ENCODE measurements at regions not wholly inside any gene's neighbourhood (a gene's known extent, or its start where the extent isn't known, plus 50 kb on each side); places are given as distances from the start of the nearest gene placed in this dataset.

GRCh38 chr7:25632616-25633015 lies 404.3 kb upstream of the NPVF start:
- WGBS, 2 donors = 77 to 79% methylated on average over 5 of the region's 5 CpGs
- Histone ChIP-seq H3K4me1 (peaks cover 0 to 39% (median 28%) of the 10 kb centered on the region in 4 donors), H3K27me3 (no peaks in the 10 kb centered on the region), H3K9me3 (no peaks in the 10 kb centered on the region), H3K36me3 (no peaks in the 10 kb centered on the region), H3K4me3 (no peak overlapping the region), H3K27ac (peak overlapping the region in 3 of 4 donors; percentile 12 to 62 (median 52))
- intact Hi-C loops (cut with DNase I) = no loop called here
- no peak for DNase-seq
- peak in 2 of 4 donors; percentile 9 to 41 for TF ChIP-seq POLR2AphosphoS5 (IDR thresholded peaks at IDR 0.05)
- no peak for TF ChIP-seq POLR2A (IDR thresholded peaks at IDR 0.05)
- TF ChIP-seq CTCF (IDR thresholded peaks at IDR 0.05) = no peak
- no peak for TF ChIP-seq EP300 (IDR thresholded peaks at IDR 0.05)

GRCh38 chr7:25633426-25634036 lies 405.2 kb upstream of the NPVF start:
- no peaks in the 10 kb centered on the region for H3K27me3 ChIP-seq
- intact Hi-C loops (cut with DNase I) = no loop called here
- H3K27ac ChIP-seq = peak overlapping the region in 2 of 4 donors; percentile 52 to 62
- no peaks in the 10 kb centered on the region for H3K36me3 ChIP-seq
- peaks cover 0 to 48% (median 32%) of the 10 kb centered on the region in 4 donors for H3K4me1 ChIP-seq
- TF ChIP-seq EP300 (IDR thresholded peaks at IDR 0.05) (peak in 3 of 4 donors; percentile 32 to 83 (median 81)), POLR2AphosphoS5 (IDR thresholded peaks at IDR 0.05) (peak; percentile 86 to 99 (median 92)), CTCF (IDR thresholded peaks at IDR 0.05) (no peak)
- DNase-seq = no peak
- no peaks in the 10 kb centered on the region for H3K9me3 ChIP-seq
- 86 to 91% methylated on average over 3 of the region's 3 CpGs for WGBS, 2 donors
- H3K4me3 ChIP-seq = no peak overlapping the region

- no peak for TF ChIP-seq POLR2A (IDR thresholded peaks at IDR 0.05)
- TF ChIP-seq CTCF (IDR thresholded peaks at IDR 0.05) = no peak
- no peak for TF ChIP-seq POLR2AphosphoS5 (IDR thresholded peaks at IDR 0.05)
- WGBS, 2 donors = 89 to 91% methylated on average over 9 of the region's 9 CpGs
- H3K4me3 ChIP-seq = no peak overlapping the region
- intact Hi-C loops (cut with DNase I) = no loop called here
- no peaks in the 10 kb centered on the region for H3K27me3 ChIP-seq
- no peaks in the 10 kb centered on the region for H3K9me3 ChIP-seq
- H3K4me1 ChIP-seq = peaks cover 0 to 50% (median 33%) of the 10 kb centered on the region in 4 donors
- no peak overlapping the region for H3K27ac ChIP-seq
- DNase-seq = no peak
- no peaks in the 10 kb centered on the region for H3K36me3 ChIP-seq
Observed at GRCh38 chr7:25636168-25636567, 407.9 kb upstream of the NPVF start.

- no peaks in the 10 kb centered on the region for H3K9me3 ChIP-seq
- H3K4me3 ChIP-seq = no peak overlapping the region
- peaks cover 0 to 50% (median 33%) of the 10 kb centered on the region in 4 donors for H3K4me1 ChIP-seq
- no peaks in the 10 kb centered on the region for H3K36me3 ChIP-seq
- 60% methylated on average over 4 of the region's 4 CpGs for WGBS, 2 donors
- TF ChIP-seq EP300 (IDR thresholded peaks at IDR 0.05) (no peak), CTCF (IDR thresholded peaks at IDR 0.05) (no peak)
- DNase-seq = no peak
- intact Hi-C loops (cut with DNase I) = no loop called here
- no peaks in the 10 kb centered on the region for H3K27me3 ChIP-seq
- H3K27ac ChIP-seq = no peak overlapping the region
Observed at GRCh38 chr7:25636871-25637283, 408.6 kb upstream of the NPVF start.

GRCh38 chr7:25638068-25638467 lies 409.8 kb upstream of the NPVF start:
- DNase-seq = no peak
- no peaks in the 10 kb centered on the region for H3K27me3 ChIP-seq
- TF ChIP-seq POLR2AphosphoS5 (IDR thresholded peaks at IDR 0.05) (no peak), EP300 (IDR thresholded peaks at IDR 0.05) (no peak), POLR2A (IDR thresholded peaks at IDR 0.05) (no peak), CTCF (IDR thresholded peaks at IDR 0.05) (no peak)
- no peaks in the 10 kb centered on the region for H3K9me3 ChIP-seq
- H3K27ac ChIP-seq = no peak overlapping the region
- peaks cover 0 to 41% (median 27%) of the 10 kb centered on the region in 4 donors for H3K4me1 ChIP-seq
- no peaks in the 10 kb centered on the region for H3K36me3 ChIP-seq
- intact Hi-C loops (cut with DNase I) = no loop called here
- H3K4me3 ChIP-seq = no peak overlapping the region

Measured in sigmoid colon (tissue), 6 donors.